ENCODE measurements at regions not wholly inside any gene's neighbourhood (a gene's known extent, or its start where the extent isn't known, plus 50 kb on each side); places are given as distances from the start of the nearest gene placed in this dataset.

DNA sequence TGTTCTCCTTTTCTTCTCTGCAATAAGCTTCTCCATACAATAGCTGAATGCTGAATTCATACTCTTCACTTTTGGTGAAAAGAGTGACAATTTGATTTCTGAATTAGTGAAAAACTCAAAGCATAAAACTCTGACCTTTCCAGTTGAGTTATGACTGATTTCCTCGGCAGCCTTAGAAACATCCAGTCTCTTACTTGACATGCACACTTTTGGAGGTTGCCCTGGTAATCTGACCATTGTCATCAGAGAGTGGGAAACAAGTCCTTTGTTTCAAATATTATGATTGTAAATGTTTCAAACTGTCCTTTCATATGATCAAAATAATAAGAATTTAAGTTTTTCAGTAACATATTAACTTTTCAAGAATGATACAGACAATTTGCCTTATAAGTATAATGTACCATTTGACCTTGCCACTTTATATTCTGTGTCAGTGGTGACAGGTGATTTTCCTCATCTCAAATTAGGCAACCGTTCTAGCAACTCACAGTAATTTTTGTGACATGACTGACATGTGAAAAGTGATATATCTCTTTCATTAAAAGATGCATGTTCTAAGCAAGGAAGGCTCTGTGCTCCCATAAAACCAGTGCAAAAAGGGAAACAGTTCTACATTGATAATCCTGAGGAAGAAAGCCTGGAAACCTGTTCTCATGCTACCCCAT lies 507.6 kb upstream of the ROBO2 start:
- TF ChIP-seq POLR2A (IDR thresholded peaks at IDR 0.05; ENCODE audit: low read length), result no peak
- no peak for TF ChIP-seq GATA1 (IDR thresholded peaks at IDR 0.05; ENCODE audit: low read depth, low read length)

Measured in erythroblast (primary cell).